Ishikawa (cell line): ENCODE measurements at regions not wholly inside any gene's neighbourhood (a gene's known extent, or its start where the extent isn't known, plus 50 kb on each side); places are given as distances from the start of the nearest gene placed in this dataset.

Experiments
- CREB1 ChIP-seq: IDR thresholded peaks from 2 replicates; pipeline ENCODE4 v1.6.1; 2012; ENCODE audit warnings: low read depth
- EGR1 ChIP-seq: IDR thresholded peaks from 2 replicates; pipeline ENCODE4 v1.6.1; 2012
- EP300 ChIP-seq: IDR thresholded peaks from 2 replicates; pipeline ENCODE4 v1.6.1; 2012; ENCODE audit warnings: borderline replicate concordance
- FOXM1 ChIP-seq: IDR thresholded peaks from 2 replicates; pipeline ENCODE4 v1.6.1; 2012; ENCODE audit warnings: low read depth, borderline replicate concordance
- MAX ChIP-seq: IDR thresholded peaks from 2 replicates; pipeline ENCODE4 v1.6.1; 2012
- RAD21 ChIP-seq: IDR thresholded peaks from 2 replicates; pipeline ENCODE4 v1.6.1; 2012; ENCODE audit warnings: low read depth
- REST ChIP-seq: IDR thresholded peaks from 2 replicates; pipeline ENCODE4 v1.6.1; 2012; ENCODE audit warnings: low read depth, mild to moderate bottlenecking
- TAF1 ChIP-seq: IDR thresholded peaks from 2 replicates; pipeline ENCODE4 v1.6.1; 2012; ENCODE audit warnings: low read depth, mild to moderate bottlenecking
- TCF12 ChIP-seq: IDR thresholded peaks from 2 replicates; pipeline ENCODE4 v1.6.1; 2012; ENCODE audit warnings: low read depth
- TEAD4 ChIP-seq: IDR thresholded peaks from 2 replicates; pipeline ENCODE4 v1.6.1; 2012

GRCh38 chr6:45714006-45714730, 301.5 kb downstream of the CLIC5 start:
- no peak for TF ChIP-seq FOXM1
- no peak for TF ChIP-seq TAF1
- no peak for TF ChIP-seq MAX
- no peak for TF ChIP-seq EP300
- TF ChIP-seq CREB1: no peak
- no peak for TF ChIP-seq TEAD4
- no peak for TF ChIP-seq EGR1
- no peak for TF ChIP-seq REST
- no peak for TF ChIP-seq TCF12
- no peak for TF ChIP-seq RAD21
